Body of pancreas (tissue), 4 donors: ENCODE measurements at regions not wholly inside any gene's neighbourhood (a gene's known extent, or its start where the extent isn't known, plus 50 kb on each side); places are given as distances from the start of the nearest gene placed in this dataset.

Experiments used
- ATAC-seq: fragments of 150-250 bp; one replicate; pipeline ENCODE4 v1.9.1; 2016
- DNase-seq, 4 donors: peaks; one replicate each; pipeline ENCODE4 v3.0.0-alpha.2; 2019
- H3K27ac ChIP-seq, 4 donors: fragments of 200-600 bp; sonication (generic); 1 replicate in 3 of 4; 2 replicates in 1 of 4; pipeline versions ENCODE4 v1.5.1 to v1.6.1; 2016 to 2019; ENCODE audit warnings: mild to moderate bottlenecking in 1 of 4, mixed read lengths in 1 of 4, moderate library complexity in 1 of 4
- H3K27me3 ChIP-seq, 2 donors: fragments of 200-600 bp; sonication (generic); one replicate each; pipeline ENCODE4 v1.6.0; 2016; ENCODE audit warnings: mild to moderate bottlenecking in 1 of 2
- H3K36me3 ChIP-seq, 2 donors: fragments of 200-600 bp; sonication (generic); replicated peaks in 1 of 2; 2 replicates each; pipeline ENCODE4 v1.5.1; 2016; ENCODE audit warnings: low read depth in 2 of 2; ENCODE audit not compliant: insufficient read depth in 1 of 2
- H3K4me1 ChIP-seq: fragments of 200-600 bp; sonication (generic); one replicate; pipeline ENCODE4 v1.6.0; 2016
- H3K4me3 ChIP-seq, 2 donors: fragments of 200-600 bp; sonication (generic); 1 replicate in 1 of 2; 2 replicates in 1 of 2; pipeline ENCODE4 v1.5.1; 2016 to 2019
- H3K9me3 ChIP-seq, 3 donors: fragments of 200-600 bp; sonication (generic); 1 replicate in 2 of 3; 2 replicates in 1 of 3; pipeline ENCODE4 v1.5.1; 2016
- POLR2A ChIP-seq, 3 donors: fragments of 450-650 bp; IDR thresholded peaks; one replicate each; pipeline ENCODE4 v1.6.1; 2016; ENCODE audit warnings: antibody characterized with exemption in 3 of 3, mild to moderate bottlenecking in 2 of 3
- WGBS, 2 donors: methylation state at CpG; one replicate each; pipeline ENCODE4 v1.1.5; 2017; 5-methylcytosine and 5-hydroxymethylcytosine counted together
- intact Hi-C: fragments of 100-400 bp; cut with DNase I; formaldehyde crosslinking; loops from one replicate; pipeline ENCODE4 v1.15.1; 2023
- TF ChIP-seq, protein P1 (sequence below), 7 experiments: fragments of 450-650 bp in 4 of 7; fragments of 200-600 bp in 3 of 7; sonication (generic) in 3 of 7; IDR thresholded peaks; one replicate each; pipeline ENCODE4 v1.5.1; 2016 to 2019; ENCODE audit warnings: antibody characterized with exemption in 7 of 7

DNA sequence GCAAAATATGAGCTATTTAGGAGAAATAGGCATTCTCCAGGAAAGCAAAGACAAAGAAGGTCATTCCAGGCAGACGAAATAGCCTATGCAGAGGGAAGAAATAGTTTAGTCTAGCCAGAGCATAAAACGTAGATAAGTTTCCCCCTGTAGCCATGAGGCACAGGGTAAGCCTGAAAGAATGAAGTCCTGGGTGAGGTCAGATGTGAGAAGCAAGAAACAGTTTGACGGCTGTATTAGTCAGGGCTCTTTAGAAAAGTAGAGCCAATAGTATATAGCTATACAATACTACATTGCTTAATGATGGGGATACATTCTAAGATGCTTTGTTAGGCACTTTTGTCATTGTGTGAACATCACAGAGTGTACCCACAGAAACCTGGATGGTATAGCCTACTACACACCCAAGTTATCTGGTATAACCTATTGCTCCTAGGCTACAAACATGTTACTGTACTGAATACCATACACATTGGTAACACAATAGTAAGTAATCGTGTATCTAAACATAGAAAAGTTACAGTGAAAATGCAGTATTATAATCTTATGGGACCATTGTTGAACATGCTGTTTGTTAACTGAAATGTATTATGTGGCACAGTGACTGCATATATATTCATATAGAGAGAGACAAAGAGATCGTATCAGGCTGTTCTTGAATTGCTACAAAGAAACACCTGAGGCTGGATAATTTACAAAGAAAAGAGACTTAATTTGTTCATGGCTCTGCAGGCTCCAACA is 59.3 kb upstream of the WDFY2 start:
- WGBS, 2 donors, result 88 to 91% methylated on average over 5 of the region's 5 CpGs
- no peaks in the 10 kb centered on the region for H3K9me3 ChIP-seq
- no peaks in the 10 kb centered on the region for H3K4me1 ChIP-seq
- no peaks in the 10 kb centered on the region for H3K27me3 ChIP-seq
- no peak overlapping the region for H3K27ac ChIP-seq
- H3K36me3 ChIP-seq, result no peaks in the 10 kb centered on the region
- TF ChIP-seq, protein P1, sequence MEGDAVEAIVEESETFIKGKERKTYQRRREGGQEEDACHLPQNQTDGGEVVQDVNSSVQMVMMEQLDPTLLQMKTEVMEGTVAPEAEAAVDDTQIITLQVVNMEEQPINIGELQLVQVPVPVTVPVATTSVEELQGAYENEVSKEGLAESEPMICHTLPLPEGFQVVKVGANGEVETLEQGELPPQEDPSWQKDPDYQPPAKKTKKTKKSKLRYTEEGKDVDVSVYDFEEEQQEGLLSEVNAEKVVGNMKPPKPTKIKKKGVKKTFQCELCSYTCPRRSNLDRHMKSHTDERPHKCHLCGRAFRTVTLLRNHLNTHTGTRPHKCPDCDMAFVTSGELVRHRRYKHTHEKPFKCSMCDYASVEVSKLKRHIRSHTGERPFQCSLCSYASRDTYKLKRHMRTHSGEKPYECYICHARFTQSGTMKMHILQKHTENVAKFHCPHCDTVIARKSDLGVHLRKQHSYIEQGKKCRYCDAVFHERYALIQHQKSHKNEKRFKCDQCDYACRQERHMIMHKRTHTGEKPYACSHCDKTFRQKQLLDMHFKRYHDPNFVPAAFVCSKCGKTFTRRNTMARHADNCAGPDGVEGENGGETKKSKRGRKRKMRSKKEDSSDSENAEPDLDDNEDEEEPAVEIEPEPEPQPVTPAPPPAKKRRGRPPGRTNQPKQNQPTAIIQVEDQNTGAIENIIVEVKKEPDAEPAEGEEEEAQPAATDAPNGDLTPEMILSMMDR (IDR thresholded peaks at IDR 0.05), result no peak
- TF ChIP-seq POLR2A (IDR thresholded peaks at IDR 0.05), result no peak
- no peak overlapping the region for H3K4me3 ChIP-seq
- intact Hi-C loops, result no loop called here
- no peak for ATAC-seq
- no peak for DNase-seq

- Histone ChIP-seq H3K4me3 (no peak overlapping the region), H3K27ac (no peak overlapping the region), H3K27me3 (no peaks in the 10 kb centered on the region), H3K36me3 (no peaks in the 10 kb centered on the region), H3K4me1 (no peaks in the 10 kb centered on the region), H3K9me3 (no peaks in the 10 kb centered on the region)
- intact Hi-C loops, result no loop called here
- ATAC-seq (no peak), DNase-seq (no peak)
- WGBS, 2 donors, result 75 to 77% methylated on average over 5 of the region's 5 CpGs
- TF ChIP-seq, protein P1 (IDR thresholded peaks at IDR 0.05), result no peak
- no peak for TF ChIP-seq POLR2A (IDR thresholded peaks at IDR 0.05)
These were observed 58.6 kb upstream of the WDFY2 start for GRCh38 chr13:51525567-51526167.

GRCh38 chr13:51526202-51526601 is 58.1 kb upstream of the WDFY2 start:
- no peak for TF ChIP-seq POLR2A (IDR thresholded peaks at IDR 0.05)
- TF ChIP-seq, protein P1 (IDR thresholded peaks at IDR 0.05), result no peak
- intact Hi-C loops, result no loop called here
- H3K27me3 ChIP-seq, result no peaks in the 10 kb centered on the region
- H3K9me3 ChIP-seq, result no peaks in the 10 kb centered on the region
- DNase-seq (no peak), ATAC-seq (no peak)
- no peak overlapping the region for H3K27ac ChIP-seq
- no peaks in the 10 kb centered on the region for H3K4me1 ChIP-seq
- no peak overlapping the region for H3K4me3 ChIP-seq
- 84 to 93% methylated on average over 3 of the region's 3 CpGs for WGBS, 2 donors
- H3K36me3 ChIP-seq, result no peaks in the 10 kb centered on the region

DNA sequence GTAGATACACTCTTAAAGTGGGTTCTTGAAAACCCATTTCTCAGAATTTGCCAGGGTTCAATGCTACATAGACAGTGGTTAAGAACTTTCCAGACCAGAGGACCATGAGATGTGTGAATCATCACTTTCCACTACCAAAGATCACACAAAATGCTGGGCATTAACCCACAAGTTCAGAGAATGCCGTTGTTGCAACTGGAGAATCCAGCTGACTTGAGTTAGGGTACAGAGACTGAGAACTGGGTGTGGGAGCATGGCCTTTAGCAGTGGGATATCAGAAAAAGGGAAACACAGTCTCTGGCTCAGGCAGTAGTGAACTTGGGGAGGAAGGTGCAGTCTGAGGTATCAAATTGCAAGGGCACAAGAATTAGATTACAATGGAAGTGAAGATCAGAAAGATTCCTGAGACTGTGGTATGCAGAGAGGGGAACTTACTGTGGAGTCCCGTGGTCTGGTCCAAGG is 51.5 kb upstream of the WDFY2 start:
- 60 to 67% methylated on average over 2 of the region's 2 CpGs for WGBS, 2 donors
- Histone ChIP-seq H3K36me3 (no peaks in the 10 kb centered on the region), H3K9me3 (no peaks in the 10 kb centered on the region), H3K4me1 (no peaks in the 10 kb centered on the region), H3K27me3 (no peaks in the 10 kb centered on the region), H3K4me3 (no peak overlapping the region), H3K27ac (no peak overlapping the region)
- TF ChIP-seq POLR2A (IDR thresholded peaks at IDR 0.05), result no peak
- TF ChIP-seq, protein P1 (IDR thresholded peaks at IDR 0.05), result no peak
- ATAC-seq (no peak), DNase-seq (no peak)
- intact Hi-C loops, result no loop called here
